Prostate gland (tissue), 2 donors: ENCODE measurements at regions not wholly inside any gene's neighbourhood (a gene's known extent, or its start where the extent isn't known, plus 50 kb on each side); places are given as distances from the start of the nearest gene placed in this dataset.

Experiments
- POLR2A ChIP-seq: fragments of 450-650 bp; IDR thresholded peaks from one replicate; pipeline ENCODE4 v1.6.1; 2016; ENCODE audit warnings: antibody characterized with exemption, mild to moderate bottlenecking
- POLR2AphosphoS5 ChIP-seq: sonication (generic); formaldehyde crosslinking; IDR thresholded peaks from one replicate; pipeline ENCODE4 v1.6.1; 2017; ENCODE audit warnings: antibody characterized with exemption
- TF ChIP-seq, protein P1 (sequence below), 4 experiments: fragments of 200-600 bp in 2 of 4; fragments of 450-650 bp in 2 of 4; sonication (generic) in 2 of 4; IDR thresholded peaks; 1 replicate in 3 of 4; 2 replicates in 1 of 4; pipeline ENCODE4 v1.5.1; 2016 to 2019; ENCODE audit warnings: antibody characterized with exemption in 4 of 4, mild to moderate bottlenecking in 2 of 4, moderate library complexity in 2 of 4

- TF ChIP-seq, protein P1, sequence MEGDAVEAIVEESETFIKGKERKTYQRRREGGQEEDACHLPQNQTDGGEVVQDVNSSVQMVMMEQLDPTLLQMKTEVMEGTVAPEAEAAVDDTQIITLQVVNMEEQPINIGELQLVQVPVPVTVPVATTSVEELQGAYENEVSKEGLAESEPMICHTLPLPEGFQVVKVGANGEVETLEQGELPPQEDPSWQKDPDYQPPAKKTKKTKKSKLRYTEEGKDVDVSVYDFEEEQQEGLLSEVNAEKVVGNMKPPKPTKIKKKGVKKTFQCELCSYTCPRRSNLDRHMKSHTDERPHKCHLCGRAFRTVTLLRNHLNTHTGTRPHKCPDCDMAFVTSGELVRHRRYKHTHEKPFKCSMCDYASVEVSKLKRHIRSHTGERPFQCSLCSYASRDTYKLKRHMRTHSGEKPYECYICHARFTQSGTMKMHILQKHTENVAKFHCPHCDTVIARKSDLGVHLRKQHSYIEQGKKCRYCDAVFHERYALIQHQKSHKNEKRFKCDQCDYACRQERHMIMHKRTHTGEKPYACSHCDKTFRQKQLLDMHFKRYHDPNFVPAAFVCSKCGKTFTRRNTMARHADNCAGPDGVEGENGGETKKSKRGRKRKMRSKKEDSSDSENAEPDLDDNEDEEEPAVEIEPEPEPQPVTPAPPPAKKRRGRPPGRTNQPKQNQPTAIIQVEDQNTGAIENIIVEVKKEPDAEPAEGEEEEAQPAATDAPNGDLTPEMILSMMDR (IDR thresholded peaks at IDR 0.05): no peak
- TF ChIP-seq POLR2A (no peak), POLR2AphosphoS5 (no peak)
Measured at GRCh38 chr22:49521787-49522224, 305.9 kb downstream of the BRD1 start.
